ENCODE measurements at regions not wholly inside any gene's neighbourhood (a gene's known extent, or its start where the extent isn't known, plus 50 kb on each side); places are given as distances from the start of the nearest gene placed in this dataset.

- no peaks in the 10 kb centered on the region for H4K20me1 ChIP-seq (ENCODE audit: insufficient read depth, poor library complexity, severe bottlenecking)
- no peak overlapping the region for H3K27ac ChIP-seq
- no peaks in the 10 kb centered on the region for H3K36me3 ChIP-seq (replicated peaks; ENCODE audit: insufficient read depth, low read depth)
- no peaks in the 10 kb centered on the region for H3K79me2 ChIP-seq
- TF ChIP-seq EZH2 (IDR thresholded peaks at IDR 0.05; ENCODE audit: borderline replicate concordance) (no peak), EZH2phosphoT487 (IDR thresholded peaks at IDR 0.05; ENCODE audit: low read depth, severe bottlenecking, unreplicated experiment) (no peak), CTCF (IDR thresholded peaks at IDR 0.05; ENCODE audit: poor library complexity) (no peak)
- no peaks in the 10 kb centered on the region for H3K9me2 ChIP-seq (replicated peaks; ENCODE audit: insufficient read depth)
- 78% methylated on average over 3 of the region's 3 CpGs for WGBS (ENCODE audit: low lambda C conversion rate, missing lambda C conversion rate)
- DNase-seq (ENCODE audit: low spot score) = no peak
- H3K27me3 ChIP-seq = no peaks in the 10 kb centered on the region
- H3K4me1 ChIP-seq (ENCODE audit: insufficient read depth) = peaks cover 4% of the 10 kb centered on the region
- H3K9me3 ChIP-seq (ENCODE audit: low read depth) = no peaks in the 10 kb centered on the region
- H2AFZ ChIP-seq = no peak overlapping the region
- H3K4me2 ChIP-seq = no peak overlapping the region
- no peak overlapping the region for H3K4me3 ChIP-seq
Measured at GRCh38 chr10:4216726-4217125, 431.7 kb upstream of the KLF6 start.

- TF ChIP-seq CTCF (IDR thresholded peaks at IDR 0.05; ENCODE audit: poor library complexity) = no peak
- TF ChIP-seq EZH2 (IDR thresholded peaks at IDR 0.05; ENCODE audit: borderline replicate concordance) = no peak
- no peak for TF ChIP-seq EZH2phosphoT487 (IDR thresholded peaks at IDR 0.05; ENCODE audit: low read depth, severe bottlenecking, unreplicated experiment)
- 90% methylated on average over 4 of the region's 4 CpGs for WGBS (ENCODE audit: low lambda C conversion rate, missing lambda C conversion rate)
- H2AFZ ChIP-seq = no peak overlapping the region
- no peak overlapping the region for H3K4me2 ChIP-seq
- no peaks in the 10 kb centered on the region for H3K9me3 ChIP-seq (ENCODE audit: low read depth)
- H3K27ac ChIP-seq = no peak overlapping the region
- H3K4me1 ChIP-seq (ENCODE audit: insufficient read depth) = peaks cover 4% of the 10 kb centered on the region
- H3K4me3 ChIP-seq = no peak overlapping the region
- H3K9me2 ChIP-seq (replicated peaks; ENCODE audit: insufficient read depth) = no peaks in the 10 kb centered on the region
- DNase-seq (ENCODE audit: low spot score) = no peak
- no peaks in the 10 kb centered on the region for H3K79me2 ChIP-seq
- no peaks in the 10 kb centered on the region for H3K36me3 ChIP-seq (replicated peaks; ENCODE audit: insufficient read depth, low read depth)
- H3K27me3 ChIP-seq = no peaks in the 10 kb centered on the region
- no peaks in the 10 kb centered on the region for H4K20me1 ChIP-seq (ENCODE audit: insufficient read depth, poor library complexity, severe bottlenecking)
Measured at GRCh38 chr10:4215963-4216575, 431.1 kb upstream of the KLF6 start.

GRCh38 chr10:4215485-4215884, 430.5 kb upstream of the KLF6 start:
- DNase-seq (ENCODE audit: low spot score) = no peak
- 64% methylated on average over 4 of the region's 4 CpGs for WGBS (ENCODE audit: low lambda C conversion rate, missing lambda C conversion rate)
- H3K79me2 ChIP-seq = no peaks in the 10 kb centered on the region

More at GRCh38 chr10:4215485-4215884, 430.5 kb upstream of the KLF6 start:
- H3K4me2 ChIP-seq = no peak overlapping the region
- H2AFZ ChIP-seq = no peak overlapping the region
- H4K20me1 ChIP-seq (ENCODE audit: insufficient read depth, poor library complexity, severe bottlenecking) = no peaks in the 10 kb centered on the region
- peaks cover 4% of the 10 kb centered on the region for H3K4me1 ChIP-seq (ENCODE audit: insufficient read depth)
- H3K9me2 ChIP-seq (replicated peaks; ENCODE audit: insufficient read depth) = no peaks in the 10 kb centered on the region
- no peaks in the 10 kb centered on the region for H3K9me3 ChIP-seq (ENCODE audit: low read depth)
- H3K27me3 ChIP-seq = no peaks in the 10 kb centered on the region
- H3K36me3 ChIP-seq (replicated peaks; ENCODE audit: insufficient read depth, low read depth) = no peaks in the 10 kb centered on the region
- no peak for TF ChIP-seq EZH2phosphoT487 (IDR thresholded peaks at IDR 0.05; ENCODE audit: low read depth, severe bottlenecking, unreplicated experiment)
- TF ChIP-seq CTCF (IDR thresholded peaks at IDR 0.05; ENCODE audit: poor library complexity) = no peak
- no peak for TF ChIP-seq EZH2 (IDR thresholded peaks at IDR 0.05; ENCODE audit: borderline replicate concordance)
- no peak overlapping the region for H3K27ac ChIP-seq
- H3K4me3 ChIP-seq = no peak overlapping the region
